ENCODE measurements at regions not wholly inside any gene's neighbourhood (a gene's known extent, or its start where the extent isn't known, plus 50 kb on each side); places are given as distances from the start of the nearest gene placed in this dataset.

GRCh38 chr3:168828014-168828413 is 732.3 kb upstream of the GOLIM4 start:
- no peak overlapping the region for H3K27ac ChIP-seq (ENCODE audit: low read depth, low read length, severe bottlenecking)
- 81 to 85% methylated on average over 2 to 3 of the region's 4 CpGs for WGBS, 2 experiments (ENCODE audit: insufficient coverage in 2 of 2)
- no peak overlapping the region for H3K4me3 ChIP-seq (ENCODE audit: extremely low read depth, insufficient read depth, low read length, poor library complexity, severe bottlenecking)
- H3K9me3 ChIP-seq (ENCODE audit: control insufficient read depth, low read length): no peaks in the 10 kb centered on the region
- H3K36me3 ChIP-seq (ENCODE audit: control insufficient read depth, insufficient read depth, low read length): no peaks in the 10 kb centered on the region
- H3K4me1 ChIP-seq (ENCODE audit: control insufficient read depth, insufficient read depth, low read length, poor library complexity, severe bottlenecking): no peaks in the 10 kb centered on the region

GRCh38 chr3:168824107-168824506 is 728.4 kb upstream of the GOLIM4 start:
- Histone ChIP-seq H3K36me3 (ENCODE audit: control insufficient read depth, insufficient read depth, low read length) (no peaks in the 10 kb centered on the region), H3K9me3 (ENCODE audit: control insufficient read depth, low read length) (no peaks in the 10 kb centered on the region), H3K4me1 (ENCODE audit: control insufficient read depth, insufficient read depth, low read length, poor library complexity, severe bottlenecking) (no peaks in the 10 kb centered on the region), H3K27ac (ENCODE audit: low read depth, low read length, severe bottlenecking) (no peak overlapping the region), H3K4me3 (ENCODE audit: extremely low read depth, insufficient read depth, low read length, poor library complexity, severe bottlenecking) (no peak overlapping the region)
- 100% methylated on average over 1 of the region's 2 CpGs; no CpG with 5 or more reads in 1 of the 2 experiments for WGBS, 2 experiments (ENCODE audit: insufficient coverage in 2 of 2)

GRCh38 chr3:168823466-168823865 is 727.7 kb upstream of the GOLIM4 start:
- Histone ChIP-seq H3K9me3 (ENCODE audit: control insufficient read depth, low read length) (no peaks in the 10 kb centered on the region), H3K27ac (ENCODE audit: low read depth, low read length, severe bottlenecking) (no peak overlapping the region), H3K36me3 (ENCODE audit: control insufficient read depth, insufficient read depth, low read length) (no peaks in the 10 kb centered on the region), H3K4me3 (ENCODE audit: extremely low read depth, insufficient read depth, low read length, poor library complexity, severe bottlenecking) (no peak overlapping the region), H3K4me1 (ENCODE audit: control insufficient read depth, insufficient read depth, low read length, poor library complexity, severe bottlenecking) (no peaks in the 10 kb centered on the region)
- WGBS, 2 experiments (ENCODE audit: insufficient coverage in 2 of 2): 95 to 96% methylated on average over 3 to 4 of the region's 5 CpGs

- Histone ChIP-seq H3K27ac (ENCODE audit: low read depth, low read length, severe bottlenecking) (no peak overlapping the region), H3K36me3 (ENCODE audit: control insufficient read depth, insufficient read depth, low read length) (no peaks in the 10 kb centered on the region), H3K4me3 (ENCODE audit: extremely low read depth, insufficient read depth, low read length, poor library complexity, severe bottlenecking) (no peak overlapping the region), H3K9me3 (ENCODE audit: control insufficient read depth, low read length) (no peaks in the 10 kb centered on the region), H3K4me1 (ENCODE audit: control insufficient read depth, insufficient read depth, low read length, poor library complexity, severe bottlenecking) (no peaks in the 10 kb centered on the region)
- 90 to 97% methylated on average over 6 to 8 of the region's 8 CpGs for WGBS, 2 experiments (ENCODE audit: insufficient coverage in 2 of 2)
Measured at GRCh38 chr3:168820810-168821415, 725.2 kb upstream of the GOLIM4 start.

GRCh38 chr3:168817177-168817576 is 721.5 kb upstream of the GOLIM4 start:
- 96 to 97% methylated on average over 3 of the region's 4 CpGs for WGBS, 2 experiments (ENCODE audit: insufficient coverage in 2 of 2)
- H3K4me1 ChIP-seq (ENCODE audit: control insufficient read depth, insufficient read depth, low read length, poor library complexity, severe bottlenecking): no peaks in the 10 kb centered on the region

GRCh38 chr3:168815946-168816345 is 720.2 kb upstream of the GOLIM4 start:
- H3K4me1 ChIP-seq (ENCODE audit: control insufficient read depth, insufficient read depth, low read length, poor library complexity, severe bottlenecking): no peaks in the 10 kb centered on the region
- H3K4me3 ChIP-seq (ENCODE audit: extremely low read depth, insufficient read depth, low read length, poor library complexity, severe bottlenecking): no peak overlapping the region
- H3K9me3 ChIP-seq (ENCODE audit: control insufficient read depth, low read length): no peaks in the 10 kb centered on the region
- H3K27ac ChIP-seq (ENCODE audit: low read depth, low read length, severe bottlenecking): no peak overlapping the region
- WGBS, 2 experiments (ENCODE audit: insufficient coverage in 2 of 2): 17 to 67% methylated on average over 1 of the region's 2 CpGs
- no peaks in the 10 kb centered on the region for H3K36me3 ChIP-seq (ENCODE audit: control insufficient read depth, insufficient read depth, low read length)

More at GRCh38 chr3:168817177-168817576, 721.5 kb upstream of the GOLIM4 start:
- Histone ChIP-seq H3K9me3 (ENCODE audit: control insufficient read depth, low read length) (no peaks in the 10 kb centered on the region), H3K4me3 (ENCODE audit: extremely low read depth, insufficient read depth, low read length, poor library complexity, severe bottlenecking) (no peak overlapping the region), H3K27ac (ENCODE audit: low read depth, low read length, severe bottlenecking) (no peak overlapping the region), H3K36me3 (ENCODE audit: control insufficient read depth, insufficient read depth, low read length) (no peaks in the 10 kb centered on the region)

GRCh38 chr3:168813225-168813802 is 717.6 kb upstream of the GOLIM4 start:
- 71 to 85% methylated on average over 1 to 2 of the region's 2 CpGs for WGBS, 2 experiments (ENCODE audit: insufficient coverage in 2 of 2)
- H3K27ac ChIP-seq (ENCODE audit: low read depth, low read length, severe bottlenecking): no peak overlapping the region
- H3K4me1 ChIP-seq (ENCODE audit: control insufficient read depth, insufficient read depth, low read length, poor library complexity, severe bottlenecking): no peaks in the 10 kb centered on the region

GRCh38 chr3:168812234-168812633 is 716.5 kb upstream of the GOLIM4 start:
- 0 to 25% methylated on average over 1 to 2 of the region's 3 CpGs for WGBS, 2 experiments (ENCODE audit: insufficient coverage in 2 of 2)
- Histone ChIP-seq H3K27ac (ENCODE audit: low read depth, low read length, severe bottlenecking) (peak overlapping the region; percentile 36), H3K4me1 (ENCODE audit: control insufficient read depth, insufficient read depth, low read length, poor library complexity, severe bottlenecking) (no peaks in the 10 kb centered on the region)

More at GRCh38 chr3:168813225-168813802, 717.6 kb upstream of the GOLIM4 start:
- Histone ChIP-seq H3K4me3 (ENCODE audit: extremely low read depth, insufficient read depth, low read length, poor library complexity, severe bottlenecking) (no peak overlapping the region), H3K9me3 (ENCODE audit: control insufficient read depth, low read length) (no peaks in the 10 kb centered on the region), H3K36me3 (ENCODE audit: control insufficient read depth, insufficient read depth, low read length) (no peaks in the 10 kb centered on the region)

GRCh38 chr3:168808596-168808995 is 712.9 kb upstream of the GOLIM4 start:
- 90% methylated on average over 2 of the region's 3 CpGs; no CpG with 5 or more reads in 1 of the 2 experiments for WGBS, 2 experiments (ENCODE audit: insufficient coverage in 2 of 2)
- no peak overlapping the region for H3K27ac ChIP-seq (ENCODE audit: low read depth, low read length, severe bottlenecking)
- no peak overlapping the region for H3K4me3 ChIP-seq (ENCODE audit: extremely low read depth, insufficient read depth, low read length, poor library complexity, severe bottlenecking)
- H3K36me3 ChIP-seq (ENCODE audit: control insufficient read depth, insufficient read depth, low read length): no peaks in the 10 kb centered on the region
- H3K9me3 ChIP-seq (ENCODE audit: control insufficient read depth, low read length): no peaks in the 10 kb centered on the region
- H3K4me1 ChIP-seq (ENCODE audit: control insufficient read depth, insufficient read depth, low read length, poor library complexity, severe bottlenecking): no peaks in the 10 kb centered on the region

More at GRCh38 chr3:168812234-168812633, 716.5 kb upstream of the GOLIM4 start:
- Histone ChIP-seq H3K4me3 (ENCODE audit: extremely low read depth, insufficient read depth, low read length, poor library complexity, severe bottlenecking) (no peak overlapping the region), H3K9me3 (ENCODE audit: control insufficient read depth, low read length) (no peaks in the 10 kb centered on the region), H3K36me3 (ENCODE audit: control insufficient read depth, insufficient read depth, low read length) (no peaks in the 10 kb centered on the region)

- Histone ChIP-seq H3K27ac (ENCODE audit: low read depth, low read length, severe bottlenecking) (peak overlapping the region; percentile 29), H3K36me3 (ENCODE audit: control insufficient read depth, insufficient read depth, low read length) (no peaks in the 10 kb centered on the region), H3K4me1 (ENCODE audit: control insufficient read depth, insufficient read depth, low read length, poor library complexity, severe bottlenecking) (no peaks in the 10 kb centered on the region), H3K9me3 (ENCODE audit: control insufficient read depth, low read length) (no peaks in the 10 kb centered on the region), H3K4me3 (ENCODE audit: extremely low read depth, insufficient read depth, low read length, poor library complexity, severe bottlenecking) (no peak overlapping the region)
- no CpG with 5 or more reads among the region's 4 CpGs for WGBS, 2 experiments (ENCODE audit: insufficient coverage in 2 of 2)
Measured at GRCh38 chr3:168807448-168807847, 711.7 kb upstream of the GOLIM4 start.

GRCh38 chr3:168806871-168807270 is 711.1 kb upstream of the GOLIM4 start:
- 78% methylated on average over 1 of the region's 1 CpG; no CpG with 5 or more reads in 1 of the 2 experiments for WGBS, 2 experiments (ENCODE audit: insufficient coverage in 2 of 2)
- Histone ChIP-seq H3K4me1 (ENCODE audit: control insufficient read depth, insufficient read depth, low read length, poor library complexity, severe bottlenecking) (no peaks in the 10 kb centered on the region), H3K36me3 (ENCODE audit: control insufficient read depth, insufficient read depth, low read length) (no peaks in the 10 kb centered on the region), H3K9me3 (ENCODE audit: control insufficient read depth, low read length) (no peaks in the 10 kb centered on the region), H3K4me3 (ENCODE audit: extremely low read depth, insufficient read depth, low read length, poor library complexity, severe bottlenecking) (no peak overlapping the region), H3K27ac (ENCODE audit: low read depth, low read length, severe bottlenecking) (peak overlapping the region; percentile 29)

Data from mesodermal cell (in vitro differentiated cells).